ELR (cell line): ENCODE measurements at regions not wholly inside any gene's neighbourhood (a gene's known extent, or its start where the extent isn't known, plus 50 kb on each side); places are given as distances from the start of the nearest gene placed in this dataset.

Experiments used
- DNase-seq: peaks from one replicate; pipeline ENCODE4 v3.0.0-alpha.2; 2015; ENCODE audit warnings: low read depth

DNA sequence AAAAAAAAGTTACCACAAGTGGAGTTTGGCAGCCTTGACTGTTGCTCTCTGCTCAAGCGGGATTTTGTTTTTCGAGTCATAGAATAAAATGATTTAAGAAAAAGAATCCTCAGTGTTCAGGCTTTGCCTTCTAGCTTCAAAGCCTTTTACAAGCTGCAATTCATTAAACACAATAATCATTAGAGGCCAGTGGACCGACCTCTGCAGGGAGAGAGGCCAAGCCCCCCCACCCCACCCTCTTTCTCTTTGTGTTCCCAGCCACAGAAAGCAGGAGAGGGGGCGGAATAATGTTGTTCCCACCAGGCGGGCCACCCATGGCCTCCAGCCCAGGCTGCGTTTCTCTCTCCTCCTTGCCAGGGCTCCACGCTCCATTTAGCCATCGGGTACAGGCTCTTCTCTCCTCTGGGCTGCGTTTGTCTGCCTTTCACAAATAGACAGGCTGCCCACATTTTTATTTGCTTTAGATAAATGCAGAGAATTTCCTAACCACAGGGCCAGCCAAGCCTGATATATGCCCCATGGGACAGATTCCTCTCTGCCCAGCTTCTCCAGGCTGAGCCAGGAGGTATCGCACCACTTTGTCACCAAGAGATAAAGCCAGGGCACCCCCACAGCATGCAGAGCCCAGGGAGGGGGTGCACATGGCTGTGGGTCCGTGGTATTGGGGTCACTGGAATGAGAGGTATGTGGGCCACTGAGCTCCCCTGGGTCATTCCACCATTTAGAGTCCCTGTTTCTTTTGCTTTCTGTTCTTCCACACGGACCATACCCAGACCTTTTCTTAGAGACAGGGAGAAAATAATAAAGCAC is 318.8 kb downstream of the PIK3R1 start:
- no peak for DNase-seq

DNA sequence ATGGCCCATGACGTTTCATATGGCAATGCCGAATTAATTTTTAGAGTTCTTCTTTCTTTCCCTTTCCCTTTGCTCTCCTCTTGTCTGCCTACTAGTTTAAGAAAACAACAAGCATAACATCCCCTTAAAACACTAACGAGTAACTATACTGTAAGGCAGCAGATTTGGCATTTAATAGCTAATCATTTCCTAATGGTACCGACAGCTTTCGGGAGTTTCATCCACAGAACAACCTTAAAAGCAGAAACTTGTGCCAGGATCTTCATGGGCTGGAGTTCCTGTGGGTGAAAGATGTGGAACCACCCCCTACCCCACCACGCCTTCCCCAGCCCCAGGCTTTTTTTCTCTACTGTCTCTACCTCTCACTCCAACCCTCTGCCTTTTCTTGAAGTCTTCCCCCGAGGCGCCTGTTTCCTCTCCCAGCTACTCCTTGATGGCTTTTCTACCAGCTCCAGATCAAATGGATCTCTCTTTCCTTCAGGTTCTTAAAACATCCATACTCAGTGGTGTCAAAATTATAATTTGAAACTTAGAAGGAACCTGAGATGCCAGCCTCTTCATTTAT is 319.5 kb downstream of the PIK3R1 start:
- DNase-seq: no peak

DNA sequence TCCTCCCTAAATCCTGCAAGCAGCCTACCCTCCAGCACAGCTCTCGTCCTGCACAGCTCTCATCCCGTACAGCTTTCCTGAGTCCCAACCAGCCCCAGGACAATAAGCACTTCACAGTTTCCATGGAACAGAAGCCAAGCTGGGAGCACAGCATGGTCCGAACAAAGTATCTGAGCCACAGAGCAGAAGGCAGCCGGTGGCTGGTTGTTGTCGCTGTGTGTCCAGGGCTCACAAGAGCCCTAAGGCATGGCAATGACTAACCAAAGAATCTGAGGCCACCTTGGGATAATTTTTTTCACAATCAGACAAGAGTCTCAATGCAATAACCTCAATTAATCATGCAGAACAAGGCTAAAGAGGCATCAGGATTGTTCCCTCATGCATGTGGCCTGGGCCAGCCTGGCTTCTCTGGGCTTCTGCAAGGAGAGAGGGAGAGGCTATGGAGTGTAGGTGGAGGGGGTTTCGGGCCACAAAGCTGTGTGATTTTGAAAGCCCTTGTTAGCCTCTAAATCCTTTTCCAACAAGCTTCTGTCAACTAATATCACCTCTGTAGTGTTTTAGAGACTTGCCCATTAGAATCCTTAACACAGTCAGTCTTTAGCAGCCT is 323.4 kb downstream of the PIK3R1 start:
- DNase-seq: no peak

DNA sequence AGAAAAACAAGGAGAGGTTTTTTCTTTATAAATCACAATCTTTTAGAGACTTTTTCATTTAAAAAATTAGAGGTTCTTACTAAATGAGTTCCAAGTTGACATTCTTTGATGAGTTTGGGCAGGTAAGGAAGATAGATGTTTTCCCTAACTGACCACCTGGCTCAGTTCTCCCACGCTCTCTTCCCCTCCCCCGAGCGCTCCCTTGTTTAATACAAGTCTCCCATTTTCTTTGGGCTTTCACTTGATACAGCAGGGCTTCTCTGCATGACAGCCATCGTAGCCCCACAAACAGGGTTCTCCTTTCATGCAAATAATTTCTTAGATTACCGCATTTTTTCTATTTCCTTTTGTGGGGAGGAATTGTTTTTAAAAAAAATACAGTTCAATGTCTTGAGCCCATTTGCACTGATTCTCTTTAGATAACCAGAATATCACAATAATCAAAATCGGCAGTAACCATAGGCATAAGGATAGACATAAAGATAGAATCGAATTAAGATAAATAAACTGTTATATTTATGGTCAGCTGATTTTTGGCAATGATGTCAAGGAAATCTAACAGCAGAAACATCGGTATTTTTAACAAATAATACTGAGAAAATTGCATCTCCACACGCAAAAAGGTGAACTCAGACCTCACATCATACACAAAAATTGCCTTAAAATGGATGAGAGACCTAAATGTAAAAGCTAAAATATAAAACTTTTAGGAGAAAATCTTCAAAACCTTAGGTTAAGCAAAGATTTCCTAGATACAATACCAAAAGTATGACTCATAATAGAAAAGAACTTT is 325.4 kb downstream of the PIK3R1 start:
- DNase-seq: no peak

DNA sequence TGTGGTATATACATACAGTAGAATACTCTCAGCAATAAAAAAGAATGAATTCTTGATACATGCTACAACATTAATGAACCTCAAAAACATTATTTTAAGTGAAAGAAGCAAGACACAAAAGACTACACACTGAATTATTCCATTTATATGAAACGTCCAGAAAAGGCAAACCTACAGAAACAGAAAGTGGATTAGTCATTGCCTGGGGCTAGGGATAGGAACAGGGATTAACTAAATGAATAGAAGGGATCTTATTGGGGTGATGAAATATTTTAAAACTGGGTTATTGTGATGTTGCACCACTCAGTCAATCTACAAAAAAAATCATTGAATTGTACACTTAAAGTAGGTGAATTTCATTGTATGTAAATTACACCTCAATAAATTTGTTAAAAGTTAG is 326.7 kb downstream of the PIK3R1 start:
- DNase-seq: no peak

DNA sequence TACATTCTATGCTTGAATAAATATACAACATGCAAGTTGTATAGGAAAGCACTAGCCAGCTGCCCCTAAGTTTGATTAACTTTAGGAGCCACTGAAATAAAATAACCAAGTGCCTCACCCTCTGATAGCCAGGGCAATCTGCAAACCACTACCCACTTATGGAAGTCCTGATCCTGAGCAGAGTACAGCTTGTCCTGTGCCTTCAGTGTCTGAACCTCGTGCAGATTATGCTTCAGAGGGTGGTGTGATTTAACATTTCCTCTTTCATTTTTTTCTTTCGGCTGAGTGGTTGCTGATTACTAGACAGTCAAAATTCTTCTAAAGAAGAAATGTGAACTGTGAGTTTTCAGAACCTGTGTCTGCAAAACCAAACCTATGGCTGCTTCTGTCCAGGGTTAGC is 327.7 kb downstream of the PIK3R1 start:
- DNase-seq: no peak

DNA sequence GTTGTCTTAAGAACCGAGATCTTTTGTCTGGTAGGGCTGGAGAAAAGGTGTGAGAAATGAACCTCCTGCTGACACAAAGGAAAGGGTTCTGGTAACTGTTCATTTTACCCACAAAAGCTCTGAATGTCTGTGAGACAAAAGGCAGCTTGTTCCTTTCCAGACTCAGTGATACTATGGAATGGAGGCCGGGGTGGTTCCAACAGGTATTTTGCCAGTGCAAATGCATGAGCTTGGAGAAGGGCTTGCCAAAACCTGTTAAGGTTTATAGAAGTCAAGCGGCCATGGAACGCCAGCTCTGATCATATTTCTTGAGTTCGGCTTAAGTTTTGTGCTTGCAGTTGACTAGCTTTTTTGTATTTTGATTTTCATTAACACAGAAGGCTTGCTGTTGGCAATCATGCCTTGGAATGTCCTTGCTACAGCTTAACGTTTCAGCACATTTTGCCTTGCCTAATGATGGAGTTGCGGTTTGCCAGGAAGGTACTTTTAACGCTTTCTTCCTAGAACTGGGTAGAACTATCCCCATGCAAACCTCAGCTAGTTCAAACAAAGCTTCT is 328.6 kb downstream of the PIK3R1 start:
- DNase-seq: no peak

DNA sequence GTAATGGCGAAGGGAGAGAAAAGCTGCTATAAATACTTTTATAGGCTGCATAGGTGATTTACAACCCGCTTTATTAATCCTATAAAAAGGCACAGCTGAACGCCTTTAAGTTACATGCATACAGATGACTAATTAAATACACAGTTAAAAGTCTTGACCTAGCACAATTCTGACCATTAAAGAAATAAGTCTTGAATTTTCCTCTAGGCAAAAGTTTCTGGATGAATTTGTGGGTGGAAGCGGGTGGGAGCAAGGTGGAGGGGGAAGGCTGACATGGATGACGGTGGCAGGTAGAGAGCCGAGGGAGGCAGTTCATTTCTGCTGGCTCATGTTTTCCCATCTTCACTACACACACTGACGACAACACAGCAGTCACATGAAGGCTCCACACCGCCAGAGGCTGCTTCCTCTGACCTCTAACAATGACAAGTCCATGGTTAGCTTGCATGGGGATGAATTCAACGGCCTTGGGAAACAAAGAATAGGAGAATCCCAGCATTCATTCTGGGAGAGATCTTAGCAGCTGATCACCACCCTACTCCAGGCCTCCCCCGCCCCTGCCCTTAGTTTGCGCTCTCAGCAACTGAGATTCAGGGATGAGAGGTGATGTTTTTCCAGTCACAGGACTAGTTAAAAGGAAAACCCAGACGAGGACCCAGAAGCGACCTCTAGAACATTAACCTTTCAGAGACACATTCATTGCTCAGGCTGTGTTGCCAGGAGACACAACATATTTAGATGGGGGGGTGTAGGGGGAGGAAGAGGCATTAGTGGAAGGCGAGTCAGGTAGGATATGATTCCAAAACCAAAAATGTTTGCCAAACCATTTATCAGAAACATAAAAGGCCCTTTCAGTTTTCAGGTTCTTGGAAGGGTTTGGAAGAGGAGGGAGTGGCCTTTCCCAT is 329.3 kb downstream of the PIK3R1 start:
- no peak for DNase-seq

DNA sequence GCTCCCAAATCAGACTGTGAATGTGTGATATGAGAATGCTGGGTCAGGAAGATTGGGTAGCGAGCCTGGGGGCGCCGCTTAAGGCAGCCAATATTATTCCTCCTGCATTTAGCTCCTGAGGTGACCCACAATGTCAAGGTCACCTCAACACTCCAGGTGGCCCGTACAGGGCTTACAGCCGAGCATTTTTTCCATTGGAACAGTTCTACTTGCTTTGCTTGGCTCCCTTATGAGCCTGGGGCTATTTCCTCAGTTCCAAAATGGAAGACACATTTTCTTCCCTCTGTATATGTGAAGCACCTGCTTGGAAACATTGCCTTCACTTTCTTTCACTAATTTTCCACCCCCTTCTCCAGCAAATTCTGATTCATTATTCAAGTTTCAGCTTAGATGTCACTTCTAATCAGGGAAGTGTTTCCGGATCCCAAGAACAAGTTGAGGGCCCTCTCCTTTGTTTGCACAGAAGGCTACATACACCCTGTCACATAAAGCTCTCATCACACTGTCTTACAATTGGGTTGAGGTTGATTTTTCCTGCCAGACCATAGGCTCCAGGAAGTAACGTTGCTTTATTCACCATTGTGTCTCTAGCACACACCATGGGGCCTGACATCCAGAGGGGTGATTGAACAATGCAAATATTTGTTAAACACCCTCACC is 330.2 kb downstream of the PIK3R1 start:
- DNase-seq: no peak

DNA sequence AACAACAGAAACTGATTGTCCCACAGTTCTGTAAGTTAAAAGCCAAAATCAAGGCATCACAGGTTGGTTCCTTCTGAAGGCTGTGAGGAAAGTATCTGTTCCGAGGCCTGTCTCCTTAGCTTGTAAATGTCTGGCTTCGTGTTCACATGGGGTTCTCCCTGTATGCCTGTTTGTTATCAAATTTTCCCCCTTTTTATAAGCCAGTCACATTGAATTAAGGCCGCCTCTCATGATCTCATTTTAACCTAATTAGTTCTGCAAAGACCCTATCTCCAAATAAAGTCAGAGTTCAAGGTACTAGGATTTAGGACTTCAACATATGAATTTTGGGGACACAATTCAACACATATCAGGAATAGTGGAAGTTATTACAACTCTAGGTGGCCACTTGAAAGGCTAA is 331.5 kb downstream of the PIK3R1 start:
- DNase-seq: no peak

DNA sequence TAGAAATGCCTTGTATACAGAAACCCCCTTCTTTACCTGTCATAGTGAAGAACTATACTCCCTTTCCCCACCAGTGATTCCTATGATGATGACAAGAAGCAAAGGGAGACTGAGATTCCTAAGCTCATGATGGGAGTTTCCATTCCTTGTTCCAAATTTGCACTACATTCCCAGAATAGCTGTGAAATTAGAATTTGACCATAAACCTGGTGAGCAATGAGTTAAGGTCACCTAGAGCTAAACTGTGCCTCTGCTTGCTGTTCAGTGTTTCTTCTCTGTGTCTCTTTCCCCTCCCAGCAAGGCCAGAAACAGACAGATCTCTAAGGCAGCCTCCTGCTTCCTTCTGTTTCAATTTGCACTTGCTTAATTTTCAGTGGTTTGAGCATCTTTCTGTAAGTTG is 332.1 kb downstream of the PIK3R1 start:
- DNase-seq: no peak

DNA sequence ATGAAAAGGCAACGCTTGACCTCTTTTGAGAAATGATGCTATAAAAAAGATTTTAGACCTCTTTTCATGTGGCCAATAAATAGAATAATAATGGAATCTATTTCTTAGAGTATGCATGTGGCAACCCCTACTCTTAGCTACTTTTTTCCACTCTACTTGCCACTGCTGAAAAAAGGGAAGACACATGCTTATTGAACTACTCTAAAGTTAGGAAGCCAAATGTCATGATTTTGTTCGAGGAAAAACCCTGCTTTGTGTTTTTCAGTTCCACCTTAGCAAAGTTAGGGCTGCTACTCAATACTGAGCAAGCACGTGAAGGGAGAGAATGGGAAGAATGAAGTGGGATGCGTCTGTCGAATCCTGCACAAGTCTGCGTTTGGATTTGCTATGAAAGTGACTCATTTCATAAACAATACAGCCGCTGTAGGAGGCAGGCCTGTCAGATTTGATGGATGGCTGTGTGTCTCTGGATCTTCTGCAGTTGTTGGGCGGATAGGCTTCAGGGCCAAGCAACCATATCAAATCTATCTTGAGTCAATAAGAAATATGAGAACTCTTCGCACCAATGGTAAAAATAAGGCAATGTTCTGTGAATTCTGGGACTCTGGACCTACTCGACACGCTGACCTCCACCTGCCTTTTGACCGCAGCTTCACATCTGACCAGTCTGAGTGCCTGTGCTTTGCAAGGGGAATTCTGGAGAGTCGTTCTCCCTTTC is 333.6 kb downstream of the PIK3R1 start:
- peak; percentile 55 for DNase-seq

DNA sequence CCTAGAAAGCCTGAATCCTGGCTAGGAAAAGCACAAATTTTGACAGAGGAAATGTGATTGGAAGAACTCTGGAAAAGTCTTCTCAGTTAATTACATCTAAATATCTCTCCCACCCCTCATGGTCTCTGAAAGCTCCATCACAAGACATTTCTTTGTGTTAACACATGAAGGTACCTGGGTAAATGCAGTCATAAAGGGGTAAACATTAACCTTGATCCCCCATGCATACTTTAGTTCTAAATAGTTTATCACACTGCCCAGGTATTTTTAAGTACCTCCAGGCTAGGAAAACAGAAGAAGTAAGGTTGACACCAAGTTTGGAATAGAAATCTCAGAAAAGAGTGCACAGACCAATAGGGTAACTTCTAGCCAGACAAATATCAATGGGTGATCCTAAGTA is 334.5 kb downstream of the PIK3R1 start:
- DNase-seq: no peak

DNA sequence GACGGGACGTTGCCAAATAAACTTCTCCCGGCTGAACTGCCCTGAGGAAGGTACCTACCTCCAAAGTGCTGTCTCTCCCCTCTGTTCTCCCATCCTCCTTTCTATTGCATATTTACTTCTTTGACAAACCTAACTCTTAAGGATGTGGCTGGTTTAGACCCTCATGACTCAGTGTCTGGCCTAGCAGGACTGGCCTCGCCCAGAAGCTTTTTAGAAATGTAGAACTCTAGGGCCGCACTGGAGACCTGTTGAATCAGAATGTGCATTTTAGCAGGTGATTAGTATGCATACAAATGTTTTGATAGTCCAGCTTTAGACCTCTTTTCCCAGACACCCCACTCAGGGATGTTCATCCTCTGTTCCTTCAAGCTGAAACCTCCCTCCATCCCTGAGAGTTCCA is 335.9 kb downstream of the PIK3R1 start:
- DNase-seq: no peak

DNA sequence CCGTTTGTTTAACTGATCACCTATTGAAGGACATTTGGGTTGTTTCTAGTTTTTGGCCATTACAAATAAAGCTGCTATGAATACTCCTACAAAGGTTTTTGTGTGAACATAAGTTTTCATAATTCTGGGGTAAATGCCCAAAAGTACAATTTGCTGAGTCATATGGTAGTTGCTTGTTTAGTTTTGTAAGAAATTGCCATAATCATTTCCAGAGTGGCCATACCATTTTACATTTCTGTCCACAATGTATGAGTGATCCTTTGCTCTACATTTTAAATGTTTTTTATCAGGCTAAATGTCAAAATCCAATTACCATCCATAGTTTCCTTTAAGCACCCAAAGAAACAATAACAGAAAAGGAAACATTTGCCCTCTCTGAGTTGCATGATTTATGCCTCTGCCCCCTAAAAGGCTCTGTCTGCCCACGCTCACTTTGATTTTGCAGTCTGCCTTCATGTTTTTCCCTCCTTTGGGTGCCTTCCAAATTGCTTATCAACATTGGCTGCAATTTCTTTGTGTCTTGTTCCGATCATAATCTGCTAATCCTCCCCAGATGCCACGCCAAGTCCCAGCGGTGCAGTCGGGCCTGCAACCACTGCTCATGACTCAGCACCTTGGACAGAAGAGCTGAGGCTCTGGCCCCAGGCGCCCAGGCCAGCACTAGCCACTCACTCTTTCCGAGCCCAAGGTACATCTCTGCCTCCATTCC is 339.2 kb downstream of the PIK3R1 start:
- peak; percentile 39 for DNase-seq

DNA sequence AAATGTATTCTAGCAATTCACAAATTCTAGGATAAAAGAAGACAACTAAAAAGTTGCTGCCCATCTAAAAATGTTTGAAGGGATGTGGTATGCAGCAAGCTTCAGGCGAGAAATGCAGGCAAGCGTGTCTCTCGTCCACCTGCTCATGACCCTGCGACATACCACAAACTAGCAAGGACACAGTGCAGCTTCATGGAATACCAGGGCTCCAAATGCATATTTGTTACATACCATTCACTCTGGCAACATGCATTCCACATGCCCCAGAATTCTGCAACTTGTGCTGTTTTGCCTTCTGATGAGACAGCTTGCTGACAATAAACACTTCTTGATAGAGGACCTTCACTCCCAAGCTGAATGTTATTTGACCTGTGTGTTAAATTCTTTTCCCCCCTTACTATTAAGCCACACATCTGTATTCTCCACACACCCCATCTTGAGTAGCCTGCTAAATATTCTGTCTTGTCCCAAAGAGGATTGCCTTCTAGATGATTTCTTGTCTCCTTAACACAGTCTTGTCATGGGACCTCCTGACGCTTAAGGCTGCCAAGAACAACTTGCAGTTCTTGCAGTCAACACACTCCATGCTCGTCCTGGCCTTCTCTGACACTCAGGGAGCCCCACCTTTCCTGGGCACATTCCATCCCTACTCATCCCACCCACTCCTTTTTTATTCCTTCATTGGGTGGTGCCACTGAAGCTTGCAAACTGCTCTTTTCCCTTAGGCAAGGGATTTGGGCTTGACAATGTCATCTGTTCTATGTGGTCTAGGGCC is 340.5 kb downstream of the PIK3R1 start:
- DNase-seq: no peak

DNA sequence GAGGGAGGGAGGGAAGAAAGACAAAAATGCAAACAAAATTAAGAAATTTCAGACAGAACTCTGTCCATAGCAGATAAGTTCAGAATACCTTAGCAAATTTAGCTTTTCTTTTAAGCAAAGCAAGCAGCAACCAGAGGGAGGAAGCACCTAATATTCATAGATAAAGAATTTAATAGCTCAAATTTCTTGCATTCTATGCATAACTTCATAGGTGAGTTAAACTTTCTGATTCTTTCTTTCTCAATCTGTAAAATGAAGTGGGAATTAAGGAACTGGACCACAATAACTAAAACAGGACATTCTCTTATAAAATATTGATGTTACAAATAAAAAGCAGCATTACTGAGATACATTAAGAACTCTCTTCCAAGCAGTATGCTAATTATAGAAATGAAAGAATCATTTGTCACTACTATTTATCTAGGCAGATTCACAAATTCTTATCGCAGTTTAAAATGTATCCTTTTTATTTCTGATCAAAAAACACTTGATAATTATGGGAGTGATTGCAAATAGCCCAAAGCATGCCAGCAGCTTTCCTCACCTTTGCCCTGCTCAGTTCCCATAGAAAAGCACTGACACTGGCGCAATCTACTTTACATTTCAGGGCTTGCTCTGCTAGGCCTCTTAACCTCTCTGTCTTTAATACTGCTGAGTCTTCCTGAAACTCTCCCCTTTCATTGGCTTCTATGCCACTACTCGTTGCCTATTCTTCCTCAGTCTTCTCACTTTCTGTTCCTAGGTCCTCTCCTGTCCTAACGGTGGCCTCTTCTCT is 341.8 kb downstream of the PIK3R1 start:
- DNase-seq: no peak

DNA sequence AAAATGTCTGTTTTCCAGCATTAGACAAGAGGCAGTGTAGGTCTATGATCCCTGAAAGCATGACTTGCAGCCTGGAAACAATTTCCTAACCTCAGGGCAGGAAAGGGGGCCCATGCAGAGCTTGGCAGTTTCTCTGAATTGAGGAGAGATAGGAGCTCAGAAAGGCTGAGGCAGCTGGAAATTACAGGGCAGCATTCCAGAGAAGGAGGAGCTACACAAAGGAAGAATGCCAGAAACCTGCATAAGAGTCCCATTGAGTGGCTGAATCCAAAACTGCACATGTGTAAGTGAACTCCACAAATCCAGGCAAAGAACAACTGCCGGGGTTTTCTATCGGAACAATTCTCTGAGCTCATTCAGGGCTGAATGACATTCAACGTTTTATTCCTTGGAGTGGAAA is 346.8 kb downstream of the PIK3R1 start:
- no peak for DNase-seq
